Naive thymus-derived CD8-positive, alpha-beta T cell (primary cell): ENCODE measurements at regions not wholly inside any gene's neighbourhood (a gene's known extent, or its start where the extent isn't known, plus 50 kb on each side); places are given as distances from the start of the nearest gene placed in this dataset.

Experiments used
- ATAC-seq, 2 donors: fragments of 150-1000 bp; cut with Tn5 transposase in 1 of 2; sonication (Bioruptor Pico), chemical (Tn5 transposase) in 1 of 2; 1 replicate in 1 of 2; 2 replicates in 1 of 2; pipeline ENCODE4 v1.10.0; 2021; ENCODE audit warnings: mild to moderate bottlenecking in 2 of 2, moderate library complexity in 2 of 2
- POLR2A ChIA-PET: fragments of 350-600 bp; sonication (Branson Sonifier 250); formaldehyde crosslinking; loops from one replicate; lab custom pipeline; 2021; ENCODE audit warnings: antibody characterized with exemption; lab: Charles Lee
- DNase-seq, 10 donors: peaks; one replicate each; pipeline versions ENCODE4 v3.0.0 to v3.0.0-alpha.2; 2020 to 2022
- H3K27ac Mint-ChIP-seq, 10 donors: one replicate each; pipeline ENCODE4 v1.8.0; 2020 to 2022; ENCODE audit warnings: mild to moderate bottlenecking in 10 of 10, mixed read lengths in 10 of 10, moderate library complexity in 4 of 10, inconsistent platforms in 1 of 10
- H3K27me3 Mint-ChIP-seq, 5 donors: one replicate each; pipeline ENCODE4 v1.8.0; 2021 to 2022; ENCODE audit warnings: mixed read lengths in 5 of 5
- H3K36me3 Mint-ChIP-seq, 3 donors: one replicate each; pipeline ENCODE4 v1.8.0; 2020 to 2022; ENCODE audit warnings: mixed read lengths in 3 of 3, mild to moderate bottlenecking in 2 of 3, inconsistent platforms in 1 of 3
- H3K4me1 Mint-ChIP-seq, 4 donors: one replicate each; pipeline ENCODE4 v1.8.0; 2021 to 2022; ENCODE audit warnings: mixed read lengths in 4 of 4
- H3K4me3 Mint-ChIP-seq, 10 donors: one replicate each; pipeline ENCODE4 v1.8.0; 2020 to 2022; ENCODE audit warnings: mild to moderate bottlenecking in 10 of 10, mixed read lengths in 10 of 10, moderate library complexity in 6 of 10, inconsistent platforms in 1 of 10
- H3K9me3 Mint-ChIP-seq, 9 donors: one replicate each; pipeline ENCODE4 v1.8.0; 2020 to 2022; ENCODE audit warnings: mixed read lengths in 9 of 9, mild to moderate bottlenecking in 3 of 9, inconsistent platforms in 1 of 9, moderate library complexity in 1 of 9

DNA sequence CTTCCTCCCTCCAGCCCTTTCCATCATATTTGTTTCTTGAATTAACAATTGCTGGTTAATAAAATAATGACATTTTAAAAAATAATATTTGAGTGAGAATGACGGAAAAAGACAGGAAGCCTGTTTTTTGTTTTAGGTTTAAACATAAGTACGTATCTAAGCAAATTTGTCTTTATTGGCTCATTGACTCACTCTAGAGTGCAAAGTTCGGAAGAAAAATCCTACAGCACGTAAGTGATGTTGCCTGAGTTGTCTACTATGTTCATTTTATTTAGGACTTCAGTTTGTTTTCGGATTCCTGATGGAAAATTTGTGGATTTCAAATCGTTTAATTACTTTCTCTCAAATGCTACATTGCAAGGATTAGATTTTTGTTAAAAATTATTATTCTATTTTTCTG, 1435.7 kb upstream of the ADGRB3 start:
- Mint-ChIP-seq H3K27ac (no peak overlapping the region), H3K4me3 (no peak overlapping the region), H3K4me1 (peaks cover 0 to 2% (median 0%) of the 10 kb centered on the region in 4 donors), H3K36me3 (peaks cover 0 to 11% (median 0%) of the 10 kb centered on the region in 3 donors), H3K27me3 (no peaks in the 10 kb centered on the region), H3K9me3 (peaks cover 2 to 25% (median 8%) of the 10 kb centered on the region in 9 donors)
- no peak for DNase-seq
- POLR2A ChIA-PET = no interaction called here
- no peak for ATAC-seq

DNA sequence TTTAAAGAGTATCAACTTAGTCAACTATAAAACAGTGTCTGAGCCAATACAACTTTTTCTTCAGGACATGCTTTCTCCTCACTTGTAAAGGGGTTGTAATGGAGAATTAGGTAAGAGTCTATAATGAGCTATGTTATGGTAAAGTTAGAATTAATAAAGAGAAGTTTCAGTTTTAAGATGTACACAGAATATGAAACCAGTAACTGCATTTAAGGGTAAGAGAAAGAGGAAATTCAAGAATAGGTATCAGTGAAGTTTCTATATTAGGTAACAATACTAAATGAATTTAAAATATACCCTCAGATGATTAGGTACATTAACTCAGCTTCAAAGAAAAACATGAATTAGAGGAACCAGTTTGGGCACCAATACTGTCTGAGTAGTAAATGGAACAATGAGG, 1444.3 kb upstream of the ADGRB3 start:
- H3K27ac Mint-ChIP-seq = no peak overlapping the region
- H3K27me3 Mint-ChIP-seq = no peaks in the 10 kb centered on the region
- DNase-seq = no peak
- no peak overlapping the region for H3K4me3 Mint-ChIP-seq
- POLR2A ChIA-PET = interaction anchor here (0.5 kb wide), 1 partner anchor 10 kb away, joined by 3 read pairs; no protein-coding TSS in a partner anchor
- H3K36me3 Mint-ChIP-seq = no peaks in the 10 kb centered on the region
- H3K4me1 Mint-ChIP-seq = no peaks in the 10 kb centered on the region
- no peak for ATAC-seq
- peaks cover 0 to 21% (median 4%) of the 10 kb centered on the region in 9 donors for H3K9me3 Mint-ChIP-seq

DNA sequence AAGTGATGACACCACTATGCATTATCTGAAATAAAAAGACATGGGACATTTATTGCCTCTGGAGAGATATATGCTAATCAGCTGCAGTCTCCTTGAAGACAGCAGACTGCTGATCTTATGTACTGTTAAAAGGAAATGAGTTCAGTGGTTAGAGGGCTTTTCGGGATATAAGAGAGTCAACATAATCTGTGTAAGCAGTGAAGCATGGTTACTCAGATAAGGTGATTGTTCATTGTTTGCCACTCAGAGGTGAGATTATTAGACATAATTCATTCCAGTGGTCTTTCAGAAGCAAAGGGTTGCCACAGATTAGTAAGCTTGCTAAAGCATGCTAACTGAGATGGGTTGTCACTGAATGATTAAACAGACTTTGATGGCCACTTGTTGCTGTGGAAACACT, 1450.7 kb upstream of the ADGRB3 start:
- Mint-ChIP-seq H3K9me3 (peaks cover 0 to 9% (median 2%) of the 10 kb centered on the region in 9 donors), H3K36me3 (no peaks in the 10 kb centered on the region), H3K4me1 (no peaks in the 10 kb centered on the region), H3K27me3 (no peaks in the 10 kb centered on the region), H3K27ac (no peak overlapping the region), H3K4me3 (no peak overlapping the region)
- ATAC-seq (no peak), DNase-seq (no peak)
- POLR2A ChIA-PET = no interaction called here

DNA sequence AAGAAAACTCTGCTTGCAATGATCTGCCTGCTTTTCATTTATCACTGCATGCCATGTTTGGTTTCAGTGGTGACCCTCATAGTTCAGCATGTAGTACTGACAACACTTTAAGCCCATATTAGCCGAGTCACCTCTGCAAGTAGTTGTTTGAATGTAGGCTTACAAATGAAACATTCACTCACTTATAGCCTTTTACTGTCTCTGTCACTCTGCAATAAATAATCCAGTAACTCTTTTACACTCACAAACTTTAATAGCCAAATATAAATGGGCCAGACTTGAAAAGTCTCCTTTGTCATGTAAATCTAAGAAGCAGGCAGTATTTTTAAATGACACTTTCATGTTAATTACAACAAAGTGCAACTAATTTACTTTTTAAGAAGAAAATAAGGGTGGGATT, 1460.0 kb upstream of the ADGRB3 start:
- POLR2A ChIA-PET = no interaction called here
- Mint-ChIP-seq H3K27me3 (no peaks in the 10 kb centered on the region), H3K4me1 (no peaks in the 10 kb centered on the region), H3K36me3 (no peaks in the 10 kb centered on the region), H3K4me3 (no peak overlapping the region), H3K27ac (no peak overlapping the region), H3K9me3 (peaks cover 0 to 18% (median 5%) of the 10 kb centered on the region in 9 donors)
- DNase-seq (no peak), ATAC-seq (no peak)

DNA sequence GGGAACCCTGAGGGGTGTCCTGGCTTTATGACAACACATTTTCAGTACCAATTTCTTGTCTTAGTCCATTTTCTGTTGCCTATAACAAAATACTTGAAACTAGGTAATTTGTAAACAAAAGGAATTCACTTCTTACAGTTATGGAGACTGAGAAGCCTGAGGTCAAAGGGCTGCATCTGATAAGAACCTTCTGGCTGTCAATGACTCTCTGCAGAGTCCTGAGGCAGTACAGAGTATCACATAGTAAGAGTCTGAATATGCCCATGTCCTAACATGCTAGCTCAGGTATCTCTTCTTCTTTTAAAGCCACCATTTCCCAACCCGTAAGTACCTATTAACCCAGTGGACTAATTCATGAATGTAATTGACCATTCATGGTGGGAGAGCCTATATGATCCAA, 1458.6 kb upstream of the EYS start:
- no peak for ATAC-seq
- Mint-ChIP-seq H3K27me3 (no peaks in the 10 kb centered on the region), H3K36me3 (no peaks in the 10 kb centered on the region), H3K4me3 (no peak overlapping the region), H3K27ac (no peak overlapping the region), H3K4me1 (no peaks in the 10 kb centered on the region), H3K9me3 (peaks cover 0 to 34% (median 8%) of the 10 kb centered on the region in 9 donors)
- DNase-seq = no peak
- POLR2A ChIA-PET = no interaction called here

DNA sequence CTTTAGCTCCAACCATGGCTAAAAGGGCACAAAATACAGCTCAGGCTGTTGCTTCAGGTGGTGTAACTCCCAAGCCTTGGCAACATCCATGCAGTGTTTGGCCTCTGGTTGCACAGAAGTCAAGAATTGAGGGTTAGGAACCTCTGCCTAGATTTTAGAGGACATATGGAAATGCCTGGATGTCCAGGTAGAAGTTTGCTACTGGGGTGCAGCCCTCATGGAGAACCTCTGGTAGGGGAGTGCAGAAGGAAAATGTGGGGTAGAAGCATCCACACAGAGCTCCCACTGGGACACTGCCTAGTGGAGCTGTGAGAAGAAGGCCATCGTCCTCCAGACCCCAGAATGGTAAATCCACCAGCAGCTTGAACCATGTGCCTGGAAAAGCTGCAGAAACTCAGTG, 1453.8 kb upstream of the EYS start:
- no peak overlapping the region for H3K4me3 Mint-ChIP-seq
- no peaks in the 10 kb centered on the region for H3K36me3 Mint-ChIP-seq
- no peak overlapping the region for H3K27ac Mint-ChIP-seq
- POLR2A ChIA-PET = no interaction called here
- no peaks in the 10 kb centered on the region for H3K4me1 Mint-ChIP-seq
- no peak for ATAC-seq
- no peak for DNase-seq
- H3K27me3 Mint-ChIP-seq = no peaks in the 10 kb centered on the region
- peaks cover 4 to 26% (median 13%) of the 10 kb centered on the region in 9 donors for H3K9me3 Mint-ChIP-seq

DNA sequence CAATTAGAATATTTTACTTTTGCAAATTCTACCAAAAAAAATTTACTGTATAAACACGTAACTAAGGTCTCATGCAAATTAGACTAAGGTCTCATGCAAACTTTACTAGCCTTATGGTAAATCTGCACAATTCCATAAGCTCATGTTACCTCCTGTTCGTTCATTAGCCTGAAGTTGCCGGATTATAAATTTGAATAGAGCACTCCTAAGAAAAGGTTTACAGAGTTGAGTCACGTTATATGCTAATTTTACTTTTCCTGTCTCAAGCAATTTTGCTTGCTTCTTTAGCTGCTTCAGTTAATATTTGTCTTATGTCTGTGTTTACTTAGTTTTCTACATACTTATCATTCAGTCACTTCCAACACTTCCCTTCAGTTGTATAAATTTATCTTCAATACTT, 1434.0 kb upstream of the EYS start:
- no peak overlapping the region for H3K4me3 Mint-ChIP-seq
- no peaks in the 10 kb centered on the region for H3K36me3 Mint-ChIP-seq
- POLR2A ChIA-PET = no interaction called here

DNA sequence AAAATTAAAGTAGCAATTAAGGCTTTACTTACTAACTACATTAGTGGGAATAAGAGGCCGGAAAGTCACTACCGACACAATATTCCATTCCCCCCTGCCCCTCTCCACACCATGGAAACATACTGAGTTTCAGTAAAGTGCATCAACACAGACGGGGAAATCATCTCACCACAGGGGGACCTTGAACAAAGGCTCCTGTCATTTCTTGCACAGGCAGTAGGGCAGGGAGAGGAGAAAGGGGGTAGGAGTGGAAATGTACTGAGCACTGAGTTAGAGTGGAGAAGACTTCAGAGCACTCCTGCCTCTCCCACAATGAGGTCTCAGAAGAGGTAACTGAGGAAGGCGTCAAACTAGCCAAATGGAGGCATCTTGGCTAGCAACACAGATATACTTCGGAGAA, 1426.9 kb upstream of the EYS start:
- ATAC-seq = no peak
- no peaks in the 10 kb centered on the region for H3K36me3 Mint-ChIP-seq

More for the DNA sequence above, 1434.0 kb upstream of the EYS start:
- Mint-ChIP-seq H3K9me3 (peaks cover 0 to 12% (median 4%) of the 10 kb centered on the region in 9 donors), H3K4me1 (no peaks in the 10 kb centered on the region), H3K27me3 (no peaks in the 10 kb centered on the region), H3K27ac (no peak overlapping the region)
- DNase-seq (no peak), ATAC-seq (no peak)

DNA sequence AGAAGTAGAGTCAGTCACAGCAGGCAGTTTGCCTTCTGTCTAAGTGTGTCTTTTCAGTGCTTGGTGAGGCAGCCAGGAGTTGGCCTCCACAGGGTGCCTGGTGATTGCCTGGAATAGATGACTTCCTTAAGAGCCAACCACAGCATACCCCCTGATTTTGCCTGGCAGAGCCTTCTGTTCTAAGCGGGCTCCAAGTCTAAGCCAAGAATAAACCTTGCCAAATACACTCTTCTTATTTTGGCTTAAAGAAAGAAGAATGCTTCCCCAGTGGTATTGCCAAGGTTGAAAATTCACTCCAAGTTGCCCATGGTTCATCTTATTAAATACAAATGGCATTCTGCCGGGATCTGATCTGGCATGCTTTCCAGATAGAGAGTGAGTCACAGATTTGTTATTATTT, 1424.8 kb upstream of the EYS start:
- no peaks in the 10 kb centered on the region for H3K27me3 Mint-ChIP-seq
- H3K27ac Mint-ChIP-seq = no peak overlapping the region
- POLR2A ChIA-PET = no interaction called here
- DNase-seq (no peak), ATAC-seq (no peak)
- no peaks in the 10 kb centered on the region for H3K36me3 Mint-ChIP-seq
- no peak overlapping the region for H3K4me3 Mint-ChIP-seq
- no peaks in the 10 kb centered on the region for H3K4me1 Mint-ChIP-seq
- H3K9me3 Mint-ChIP-seq = peaks cover 0 to 8% (median 3%) of the 10 kb centered on the region in 9 donors

More for the DNA sequence above, 1426.9 kb upstream of the EYS start:
- POLR2A ChIA-PET = no interaction called here
- H3K4me3 Mint-ChIP-seq = no peak overlapping the region
- DNase-seq = no peak
- no peak overlapping the region for H3K27ac Mint-ChIP-seq
- no peaks in the 10 kb centered on the region for H3K27me3 Mint-ChIP-seq
- H3K9me3 Mint-ChIP-seq = peaks cover 0 to 8% (median 3%) of the 10 kb centered on the region in 9 donors
- no peaks in the 10 kb centered on the region for H3K4me1 Mint-ChIP-seq

DNA sequence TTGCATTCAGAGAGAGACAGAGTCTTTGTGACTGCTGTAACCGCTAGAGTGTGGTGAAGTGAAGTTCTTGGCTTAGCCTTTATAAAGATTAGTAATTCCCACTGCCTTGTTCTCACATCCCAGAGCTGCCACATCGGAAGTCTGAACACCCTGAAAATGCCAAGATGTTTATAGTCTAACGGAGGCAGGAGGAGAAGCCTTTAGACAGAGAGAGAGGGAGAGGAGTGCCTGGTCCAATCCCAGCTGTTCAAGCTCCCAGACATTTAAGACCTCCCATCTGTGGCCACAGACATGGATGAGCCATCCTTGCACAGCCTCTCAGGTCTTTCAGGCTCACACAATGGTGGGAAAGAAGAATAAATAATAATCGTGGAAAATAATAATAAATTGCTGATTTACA, 1422.8 kb upstream of the EYS start:
- Mint-ChIP-seq H3K27me3 (no peaks in the 10 kb centered on the region), H3K36me3 (no peaks in the 10 kb centered on the region), H3K4me1 (no peaks in the 10 kb centered on the region), H3K27ac (no peak overlapping the region), H3K4me3 (no peak overlapping the region), H3K9me3 (peaks cover 0 to 14% (median 4%) of the 10 kb centered on the region in 9 donors)
- DNase-seq = no peak
- ATAC-seq = no peak
- POLR2A ChIA-PET = no interaction called here

DNA sequence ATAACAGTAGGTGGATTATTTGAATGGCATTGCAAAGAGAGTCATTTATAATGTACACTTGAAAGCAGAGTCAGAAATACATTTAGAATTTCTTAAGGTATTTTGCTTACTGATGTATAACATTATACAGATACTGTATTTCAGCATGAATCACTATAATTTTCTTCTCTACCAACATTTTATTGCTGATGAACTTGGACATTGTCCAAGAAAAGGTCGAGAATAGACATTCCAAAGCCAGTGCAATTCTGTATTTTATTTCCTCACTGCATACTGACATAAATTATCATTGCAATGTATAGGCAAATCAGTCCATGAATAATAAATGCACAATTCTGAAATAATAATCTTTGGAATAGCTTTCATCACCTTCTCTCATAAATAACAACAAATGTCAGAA, 1420.0 kb upstream of the EYS start:
- POLR2A ChIA-PET = no interaction called here
- peaks cover 0 to 8% (median 2%) of the 10 kb centered on the region in 9 donors for H3K9me3 Mint-ChIP-seq
- H3K4me3 Mint-ChIP-seq = no peak overlapping the region
- ATAC-seq = no peak
- no peaks in the 10 kb centered on the region for H3K4me1 Mint-ChIP-seq
- H3K36me3 Mint-ChIP-seq = no peaks in the 10 kb centered on the region
- no peak for DNase-seq
- no peak overlapping the region for H3K27ac Mint-ChIP-seq
- no peaks in the 10 kb centered on the region for H3K27me3 Mint-ChIP-seq

DNA sequence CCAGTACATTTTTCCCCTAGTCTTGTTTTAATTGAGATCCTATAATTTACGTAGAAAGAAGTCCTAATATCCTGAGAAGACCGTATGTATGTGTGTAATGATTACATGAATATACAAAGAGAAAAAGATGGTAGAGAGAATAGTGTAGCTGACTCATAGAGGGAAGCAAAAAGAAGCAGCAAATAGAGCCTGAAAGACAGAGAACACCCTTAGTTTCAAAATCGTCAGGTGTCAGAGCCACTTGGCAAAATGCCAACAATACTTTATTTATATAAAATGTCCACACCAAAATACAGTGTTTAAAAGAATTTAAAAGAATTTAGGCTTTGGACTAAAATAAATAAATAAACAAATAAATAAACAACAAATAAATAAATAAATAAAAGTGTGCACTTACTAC, 1414.1 kb upstream of the EYS start:
- Mint-ChIP-seq H3K4me3 (no peak overlapping the region), H3K4me1 (no peaks in the 10 kb centered on the region), H3K9me3 (peaks cover 0 to 16% (median 3%) of the 10 kb centered on the region in 9 donors), H3K36me3 (no peaks in the 10 kb centered on the region), H3K27ac (no peak overlapping the region), H3K27me3 (no peaks in the 10 kb centered on the region)
- POLR2A ChIA-PET = no interaction called here
- no peak for ATAC-seq
- DNase-seq = no peak

DNA sequence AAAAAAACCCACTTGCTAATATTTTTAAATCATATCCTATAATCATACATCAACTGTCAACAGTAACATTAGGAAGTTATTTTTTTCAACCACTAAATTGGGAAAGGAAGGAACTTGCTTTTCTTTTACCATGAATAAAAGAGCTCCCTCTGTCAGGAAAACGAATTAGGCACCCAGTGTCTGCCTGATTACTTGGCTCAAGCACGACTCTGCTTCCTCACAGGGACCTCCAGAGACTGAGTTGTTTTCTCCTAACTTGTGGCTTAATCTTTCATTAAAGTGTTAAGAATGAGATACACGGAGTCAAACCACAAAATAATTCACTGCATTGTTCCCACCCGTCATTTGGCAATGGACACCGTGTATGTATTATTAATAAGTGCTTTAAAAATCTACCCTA, 1405.1 kb upstream of the EYS start:
- Mint-ChIP-seq H3K27me3 (no peaks in the 10 kb centered on the region), H3K4me1 (no peaks in the 10 kb centered on the region), H3K36me3 (no peaks in the 10 kb centered on the region), H3K4me3 (no peak overlapping the region), H3K27ac (no peak overlapping the region), H3K9me3 (peaks cover 0 to 18% (median 3%) of the 10 kb centered on the region in 9 donors)
- POLR2A ChIA-PET = no interaction called here
- ATAC-seq = no peak
- DNase-seq = no peak

DNA sequence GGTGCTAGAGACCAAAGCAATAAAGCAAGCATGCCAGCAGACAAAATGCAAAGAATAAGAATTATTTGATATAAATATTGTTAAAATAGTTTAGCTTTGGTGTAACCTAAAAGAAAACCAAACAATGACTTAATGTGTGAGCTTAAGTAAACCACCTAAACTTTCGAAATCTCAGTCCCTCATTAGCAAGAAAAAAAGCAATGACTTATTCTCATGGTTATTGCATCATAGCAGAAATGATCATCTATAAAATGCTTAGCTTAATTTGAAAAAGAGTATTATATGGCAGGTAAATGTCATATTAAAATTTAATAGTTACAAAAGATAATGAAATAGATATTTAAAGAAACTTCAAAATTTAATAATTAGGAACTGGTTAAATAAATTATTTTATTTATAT, 1395.7 kb upstream of the EYS start:
- ATAC-seq (no peak), DNase-seq (no peak)
- Mint-ChIP-seq H3K27ac (no peak overlapping the region), H3K27me3 (no peaks in the 10 kb centered on the region), H3K9me3 (peaks cover 0 to 26% (median 10%) of the 10 kb centered on the region in 9 donors), H3K36me3 (no peaks in the 10 kb centered on the region), H3K4me3 (no peak overlapping the region), H3K4me1 (no peaks in the 10 kb centered on the region)
- POLR2A ChIA-PET = no interaction called here
